ENCODE measurements at regions not wholly inside any gene's neighbourhood (a gene's known extent, or its start where the extent isn't known, plus 50 kb on each side); places are given as distances from the start of the nearest gene placed in this dataset.
"Not testable (repeated sequence)": the region's sequence is repeated elsewhere in the genome, so short reads cannot be mapped to it uniquely, and the experiment has no call there.

DNA sequence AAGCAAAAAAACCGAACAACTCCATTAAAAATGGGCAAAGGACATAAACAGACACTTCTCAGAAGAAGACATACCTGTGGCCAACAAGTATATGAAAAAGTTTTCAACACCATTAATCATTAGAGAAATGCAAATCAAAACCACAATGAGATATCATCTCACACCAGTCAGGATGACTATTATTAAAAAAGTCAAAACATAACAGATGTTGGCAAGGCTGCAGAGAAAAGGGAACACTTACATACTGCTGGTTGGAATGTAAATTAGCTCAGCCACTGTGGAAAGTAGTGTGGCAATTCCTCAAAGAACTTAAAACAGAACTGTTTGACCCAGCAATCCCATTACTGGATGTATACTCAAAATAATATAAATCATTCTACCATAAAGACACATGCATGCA is 436.3 kb downstream of the KLHL13 start:
- H3K36me3 ChIP-seq (ENCODE audit: control insufficient read depth, insufficient read depth, low read length) = no peaks in the 10 kb centered on the region
- no CpG with 5 or more reads among the region's 1 CpG for WGBS, 2 experiments (ENCODE audit: insufficient coverage in 2 of 2)

DNA sequence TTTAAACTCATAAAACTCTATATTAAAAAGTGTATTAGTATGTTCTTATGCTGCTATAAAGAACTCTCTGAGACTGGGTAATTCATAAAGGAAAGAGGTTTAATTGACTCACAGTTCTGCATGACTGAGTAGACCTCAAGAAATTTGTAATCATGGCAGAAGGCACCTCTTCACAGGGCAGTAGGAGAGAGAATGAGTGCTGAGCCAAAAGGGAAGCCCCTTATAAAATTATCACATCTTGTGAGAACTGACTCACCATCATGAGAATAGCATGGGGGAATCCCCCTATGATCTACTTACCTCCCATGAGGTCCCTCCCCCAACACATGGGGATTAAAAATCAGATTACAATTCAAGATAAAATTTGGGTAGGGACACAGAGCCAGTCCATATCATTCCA is 463.2 kb downstream of the KLHL13 start:
- H3K4me3 ChIP-seq (ENCODE audit: extremely low read depth, insufficient read depth, low read length, poor library complexity, severe bottlenecking) = no peak overlapping the region
- H3K9me3 ChIP-seq (ENCODE audit: control insufficient read depth, low read length) = no peaks in the 10 kb centered on the region
- no peak overlapping the region for H3K27ac ChIP-seq (ENCODE audit: low read depth, low read length, severe bottlenecking)

More for the DNA sequence above, 436.3 kb downstream of the KLHL13 start:
- Histone ChIP-seq H3K27ac (ENCODE audit: low read depth, low read length, severe bottlenecking) (no peak overlapping the region), H3K9me3 (ENCODE audit: control insufficient read depth, low read length) (no peaks in the 10 kb centered on the region), H3K4me1 (ENCODE audit: control insufficient read depth, insufficient read depth, low read length, poor library complexity, severe bottlenecking) (no peaks in the 10 kb centered on the region), H3K4me3 (ENCODE audit: extremely low read depth, insufficient read depth, low read length, poor library complexity, severe bottlenecking) (no peak overlapping the region)

DNA sequence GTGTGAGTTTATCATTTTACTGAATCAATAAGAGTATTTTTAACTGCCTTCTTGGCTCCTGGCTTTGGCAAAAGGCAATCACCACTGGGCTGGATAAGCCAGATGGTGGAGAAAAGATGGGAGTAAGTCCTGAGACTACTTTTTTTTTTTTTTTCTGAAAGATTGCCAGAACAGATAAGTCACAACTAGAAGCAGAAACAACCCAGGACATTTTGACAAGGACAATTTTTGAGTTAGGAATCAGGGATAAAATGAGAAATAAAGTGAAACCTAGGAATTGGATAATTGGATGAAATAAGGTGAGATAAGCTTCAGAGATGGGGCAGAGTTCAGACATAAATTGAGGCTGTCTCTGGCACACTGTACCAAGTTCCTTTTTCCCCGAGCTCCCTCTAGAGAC is 471.0 kb downstream of the KLHL13 start:
- Histone ChIP-seq H3K9me3 (ENCODE audit: control insufficient read depth, low read length) (no peaks in the 10 kb centered on the region), H3K27ac (ENCODE audit: low read depth, low read length, severe bottlenecking) (no peak overlapping the region), H3K4me1 (ENCODE audit: control insufficient read depth, insufficient read depth, low read length, poor library complexity, severe bottlenecking) (no peaks in the 10 kb centered on the region), H3K4me3 (ENCODE audit: extremely low read depth, insufficient read depth, low read length, poor library complexity, severe bottlenecking) (no peak overlapping the region), H3K36me3 (ENCODE audit: control insufficient read depth, insufficient read depth, low read length) (no peaks in the 10 kb centered on the region)
- 100% methylated on average over 1 of the region's 1 CpG; no CpG with 5 or more reads in 1 of the 2 experiments for WGBS, 2 experiments (ENCODE audit: insufficient coverage in 2 of 2)

More for the DNA sequence above, 463.2 kb downstream of the KLHL13 start:
- no peaks in the 10 kb centered on the region for H3K36me3 ChIP-seq (ENCODE audit: control insufficient read depth, insufficient read depth, low read length)
- H3K4me1 ChIP-seq (ENCODE audit: control insufficient read depth, insufficient read depth, low read length, poor library complexity, severe bottlenecking) = no peaks in the 10 kb centered on the region

DNA sequence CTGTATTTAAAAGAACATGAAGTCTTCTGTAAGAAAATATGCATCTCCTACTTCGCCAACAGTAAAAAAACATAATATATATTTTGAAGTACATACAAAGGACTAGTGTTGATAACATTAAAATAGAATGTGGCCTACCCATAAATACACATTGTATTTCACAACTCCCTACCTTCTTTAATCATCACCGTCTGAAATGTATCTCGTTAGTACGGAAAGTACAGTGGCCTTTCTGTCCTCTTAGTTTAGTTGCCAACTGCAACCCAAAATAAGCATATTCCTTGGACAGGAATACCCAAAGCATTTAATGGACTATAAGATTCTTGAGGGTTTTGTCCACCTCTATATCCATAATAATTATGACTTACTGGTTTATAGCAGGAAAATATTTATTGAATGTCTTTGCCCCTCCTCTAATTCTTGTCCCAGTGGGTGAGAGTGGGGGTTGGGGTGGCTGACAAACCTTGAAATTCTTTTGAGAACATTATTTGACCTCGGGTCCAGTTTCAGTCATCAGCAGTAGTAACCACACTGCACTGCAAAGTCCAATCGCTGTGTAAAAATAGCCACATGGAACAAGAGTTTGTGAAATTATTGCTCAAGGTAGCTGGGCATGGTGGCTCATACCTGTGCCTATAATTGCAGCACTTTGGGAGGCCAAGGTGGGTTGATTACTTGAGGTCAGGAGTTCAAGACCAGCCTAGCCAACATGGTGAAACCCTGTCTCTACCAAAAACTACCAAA is 474.5 kb downstream of the KLHL13 start:
- H3K36me3 ChIP-seq (ENCODE audit: control insufficient read depth, insufficient read depth, low read length) = no peaks in the 10 kb centered on the region
- H3K27ac ChIP-seq (ENCODE audit: low read depth, low read length, severe bottlenecking) = no peak overlapping the region
- WGBS, 2 experiments (ENCODE audit: insufficient coverage in 2 of 2) = 93% methylated on average over 4 of the region's 6 CpGs; no CpG with 5 or more reads in 1 of the 2 experiments

DNA sequence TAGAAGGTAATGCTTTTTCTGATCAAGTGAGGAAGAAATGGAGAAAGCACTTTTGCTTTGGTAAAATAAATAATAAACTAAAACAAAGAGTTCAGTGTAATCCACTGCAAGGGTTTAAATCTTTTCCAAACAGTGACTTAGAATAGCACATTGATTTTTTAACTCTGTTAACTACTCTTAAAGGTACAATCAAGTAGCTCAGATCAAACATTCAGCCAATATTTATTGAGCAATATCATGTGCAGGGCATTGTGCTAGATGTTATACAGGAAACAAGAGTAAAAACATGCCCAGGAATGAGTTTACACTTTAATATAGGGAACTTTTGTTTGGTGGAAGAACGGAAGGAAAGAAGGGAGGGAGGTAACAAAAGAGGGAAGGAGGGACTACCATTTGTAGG is 479.8 kb downstream of the KLHL13 start:
- Histone ChIP-seq H3K27ac (ENCODE audit: low read depth, low read length, severe bottlenecking) (no peak overlapping the region), H3K36me3 (ENCODE audit: control insufficient read depth, insufficient read depth, low read length) (no peaks in the 10 kb centered on the region), H3K9me3 (ENCODE audit: control insufficient read depth, low read length) (no peaks in the 10 kb centered on the region), H3K4me3 (ENCODE audit: extremely low read depth, insufficient read depth, low read length, poor library complexity, severe bottlenecking) (no peak overlapping the region), H3K4me1 (ENCODE audit: control insufficient read depth, insufficient read depth, low read length, poor library complexity, severe bottlenecking) (no peaks in the 10 kb centered on the region)
- no CpG with 5 or more reads among the region's 1 CpG for WGBS, 2 experiments (ENCODE audit: insufficient coverage in 2 of 2)

More for the DNA sequence above, 474.5 kb downstream of the KLHL13 start:
- Histone ChIP-seq H3K4me1 (ENCODE audit: control insufficient read depth, insufficient read depth, low read length, poor library complexity, severe bottlenecking) (no peaks in the 10 kb centered on the region), H3K4me3 (ENCODE audit: extremely low read depth, insufficient read depth, low read length, poor library complexity, severe bottlenecking) (no peak overlapping the region), H3K9me3 (ENCODE audit: control insufficient read depth, low read length) (no peaks in the 10 kb centered on the region)

DNA sequence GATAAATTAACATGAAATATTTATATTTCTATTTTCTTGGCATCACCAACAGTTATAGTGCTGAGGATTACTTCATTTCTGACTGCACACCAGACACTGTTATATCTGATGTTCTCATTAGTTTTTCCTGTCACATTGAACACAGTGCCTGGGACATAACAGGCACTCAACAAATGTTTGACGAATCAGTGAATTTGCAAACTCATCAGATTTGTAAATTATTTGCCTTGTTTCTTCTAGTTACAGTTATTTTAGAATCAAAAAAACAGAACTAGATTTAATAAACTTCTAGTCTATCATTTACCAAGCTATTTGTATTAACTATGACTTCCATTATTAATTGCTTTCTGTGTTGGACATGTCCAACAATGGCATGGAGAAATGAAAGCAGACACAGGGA is 483.3 kb downstream of the KLHL13 start:
- WGBS, 2 experiments (ENCODE audit: insufficient coverage in 2 of 2) = no CpG with 5 or more reads among the region's 1 CpG
- Histone ChIP-seq H3K4me3 (ENCODE audit: extremely low read depth, insufficient read depth, low read length, poor library complexity, severe bottlenecking) (no peak overlapping the region), H3K36me3 (ENCODE audit: control insufficient read depth, insufficient read depth, low read length) (no peaks in the 10 kb centered on the region), H3K27ac (ENCODE audit: low read depth, low read length, severe bottlenecking) (no peak overlapping the region), H3K9me3 (ENCODE audit: control insufficient read depth, low read length) (no peaks in the 10 kb centered on the region), H3K4me1 (ENCODE audit: control insufficient read depth, insufficient read depth, low read length, poor library complexity, severe bottlenecking) (no peaks in the 10 kb centered on the region)

DNA sequence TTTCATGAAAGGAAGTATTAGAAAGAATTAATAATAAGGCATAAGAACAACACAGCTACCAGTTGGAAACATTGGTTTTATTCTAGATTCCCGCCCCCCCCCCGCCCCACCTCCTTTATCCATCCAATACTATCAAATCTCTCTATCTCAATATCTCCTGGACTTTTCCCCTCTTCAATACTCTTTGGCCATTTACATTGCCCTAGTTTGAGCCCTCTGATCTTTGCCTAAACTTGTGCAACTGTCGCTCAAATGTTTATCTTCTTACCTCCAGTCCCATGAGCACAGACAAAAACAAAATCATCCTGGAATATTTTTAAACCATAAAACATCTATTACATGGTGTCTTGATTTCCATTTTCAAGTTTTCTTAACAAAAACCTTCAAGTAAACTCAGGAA is 488.2 kb downstream of the KLHL13 start:
- no CpG with 5 or more reads among the region's 3 CpGs for WGBS, 2 experiments (ENCODE audit: insufficient coverage in 2 of 2)
- no peaks in the 10 kb centered on the region for H3K9me3 ChIP-seq (ENCODE audit: control insufficient read depth, low read length)
- no peaks in the 10 kb centered on the region for H3K36me3 ChIP-seq (ENCODE audit: control insufficient read depth, insufficient read depth, low read length)
- H3K4me1 ChIP-seq (ENCODE audit: control insufficient read depth, insufficient read depth, low read length, poor library complexity, severe bottlenecking) = no peaks in the 10 kb centered on the region
- H3K27ac ChIP-seq (ENCODE audit: low read depth, low read length, severe bottlenecking) = no peak overlapping the region
- H3K4me3 ChIP-seq (ENCODE audit: extremely low read depth, insufficient read depth, low read length, poor library complexity, severe bottlenecking) = no peak overlapping the region

DNA sequence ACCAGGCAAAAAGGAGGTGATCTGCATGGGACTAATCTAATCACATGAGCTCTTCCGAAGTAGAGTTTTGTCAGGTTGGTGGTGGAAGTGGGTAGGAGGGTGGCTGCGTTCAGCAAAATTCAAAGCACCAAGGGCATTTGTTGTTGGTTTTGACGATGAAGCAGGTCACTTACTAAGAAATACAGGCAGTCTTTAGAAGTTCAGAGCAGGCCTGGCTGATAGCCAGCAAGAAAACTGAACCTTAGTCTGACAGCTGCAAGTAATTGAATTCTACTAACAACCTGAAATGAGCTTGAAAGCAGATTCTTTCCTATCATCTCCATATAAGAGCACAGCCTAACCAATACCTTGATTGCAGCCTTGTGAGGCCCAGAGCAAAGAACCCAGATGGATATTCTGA is 505.8 kb downstream of the KLHL13 start:
- Histone ChIP-seq H3K27ac (ENCODE audit: low read depth, low read length, severe bottlenecking) (no peak overlapping the region), H3K4me3 (ENCODE audit: extremely low read depth, insufficient read depth, low read length, poor library complexity, severe bottlenecking) (no peak overlapping the region), H3K4me1 (ENCODE audit: control insufficient read depth, insufficient read depth, low read length, poor library complexity, severe bottlenecking) (no peaks in the 10 kb centered on the region), H3K9me3 (ENCODE audit: control insufficient read depth, low read length) (no peaks in the 10 kb centered on the region), H3K36me3 (ENCODE audit: control insufficient read depth, insufficient read depth, low read length) (no peaks in the 10 kb centered on the region)
- WGBS, 2 experiments (ENCODE audit: insufficient coverage in 2 of 2) = 93 to 100% methylated on average over 2 of the region's 3 CpGs

DNA sequence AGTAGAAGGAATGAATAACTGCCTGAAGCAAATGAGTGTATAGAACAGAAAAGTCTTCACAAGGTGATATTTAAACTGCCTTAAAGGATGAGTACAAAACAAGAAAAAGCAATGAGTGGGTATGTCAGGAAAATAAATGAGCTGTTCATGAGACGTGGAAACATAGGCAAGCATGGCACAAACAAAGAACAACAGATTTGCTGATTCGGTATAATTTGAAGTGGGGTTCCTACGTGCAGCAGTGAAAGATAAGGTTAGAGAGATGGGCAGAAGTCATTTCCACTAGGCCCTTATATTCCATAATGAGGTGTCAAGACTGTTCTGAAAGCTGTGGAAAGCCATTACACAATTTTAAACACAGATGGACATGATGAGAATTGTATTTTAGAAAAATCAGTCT is 506.6 kb downstream of the KLHL13 start:
- H3K36me3 ChIP-seq (ENCODE audit: control insufficient read depth, insufficient read depth, low read length) = no peaks in the 10 kb centered on the region
- no peak overlapping the region for H3K27ac ChIP-seq (ENCODE audit: low read depth, low read length, severe bottlenecking)
- 70 to 100% methylated on average over 1 of the region's 3 CpGs for WGBS, 2 experiments (ENCODE audit: insufficient coverage in 2 of 2)
- H3K4me1 ChIP-seq (ENCODE audit: control insufficient read depth, insufficient read depth, low read length, poor library complexity, severe bottlenecking) = no peaks in the 10 kb centered on the region
- no peak overlapping the region for H3K4me3 ChIP-seq (ENCODE audit: extremely low read depth, insufficient read depth, low read length, poor library complexity, severe bottlenecking)
- H3K9me3 ChIP-seq (ENCODE audit: control insufficient read depth, low read length) = no peaks in the 10 kb centered on the region

DNA sequence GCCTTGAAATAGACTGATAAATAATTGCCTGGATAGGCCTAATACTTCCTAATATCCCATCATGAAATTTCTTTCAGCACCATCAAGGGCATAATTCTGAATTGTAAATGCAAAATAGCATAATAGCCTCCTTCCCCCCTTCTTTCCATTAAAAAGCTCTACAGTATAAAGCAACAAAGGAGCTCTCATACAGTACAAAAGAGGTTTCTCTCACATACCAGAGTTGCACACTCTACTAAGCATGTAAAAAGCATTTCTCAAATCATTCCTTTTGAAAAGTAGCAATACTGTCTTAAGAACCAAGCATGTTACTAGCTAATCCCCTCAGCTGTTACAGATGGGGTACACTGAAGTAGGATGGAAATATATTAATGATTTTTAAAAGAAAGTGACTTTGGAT is 509.0 kb downstream of the KLHL13 start:
- H3K36me3 ChIP-seq (ENCODE audit: control insufficient read depth, insufficient read depth, low read length) = no peaks in the 10 kb centered on the region
- no peak overlapping the region for H3K4me3 ChIP-seq (ENCODE audit: extremely low read depth, insufficient read depth, low read length, poor library complexity, severe bottlenecking)
- no peaks in the 10 kb centered on the region for H3K4me1 ChIP-seq (ENCODE audit: control insufficient read depth, insufficient read depth, low read length, poor library complexity, severe bottlenecking)
- H3K9me3 ChIP-seq (ENCODE audit: control insufficient read depth, low read length) = no peaks in the 10 kb centered on the region
- H3K27ac ChIP-seq (ENCODE audit: low read depth, low read length, severe bottlenecking) = no peak overlapping the region

DNA sequence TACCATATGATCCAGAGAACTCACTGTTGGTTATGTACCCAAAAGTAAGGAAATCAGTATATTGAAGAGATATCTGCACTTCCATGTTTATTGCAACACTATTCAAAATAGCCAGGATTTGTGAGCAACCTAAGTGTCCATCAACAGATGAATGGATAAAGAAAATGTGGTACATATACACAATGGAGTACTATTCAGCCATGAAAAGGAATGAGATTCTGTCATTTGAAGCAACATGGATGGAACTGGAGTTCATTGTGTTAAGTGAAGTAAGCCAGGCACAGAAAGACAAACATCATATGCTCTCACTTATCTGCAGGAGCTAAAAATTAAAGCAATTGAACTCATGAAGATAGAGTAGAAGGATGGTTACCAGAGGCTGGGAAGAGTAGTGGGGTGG is 510.5 kb downstream of the KLHL13 start:
- not testable (repeated sequence) for H3K4me1 ChIP-seq (ENCODE audit: control insufficient read depth, insufficient read depth, low read length, poor library complexity, severe bottlenecking); H3K4me3 ChIP-seq (ENCODE audit: extremely low read depth, insufficient read depth, low read length, poor library complexity, severe bottlenecking); H3K27ac ChIP-seq (ENCODE audit: low read depth, low read length, severe bottlenecking); H3K36me3 ChIP-seq (ENCODE audit: control insufficient read depth, insufficient read depth, low read length); H3K9me3 ChIP-seq (ENCODE audit: control insufficient read depth, low read length)
